ENCODE measurements at regions not wholly inside any gene's neighbourhood (a gene's known extent, or its start where the extent isn't known, plus 50 kb on each side); places are given as distances from the start of the nearest gene placed in this dataset.
"Not testable (repeated sequence)": the region's sequence is repeated elsewhere in the genome, so short reads cannot be mapped to it uniquely, and the experiment has no call there.

GRCh38 chrX:92430574-92430973 is 651.4 kb downstream of the PCDH11X start:
- DNase-seq (ENCODE audit: low read depth, low spot score); H4K20me1 ChIP-seq (ENCODE audit: control insufficient read depth, extremely low read depth, insufficient read depth, low read length); H3K27me3 ChIP-seq (ENCODE audit: control insufficient read depth, extremely low read depth, insufficient read depth, low read length); H3K4me2 ChIP-seq (ENCODE audit: control insufficient read depth, extremely low read depth, insufficient read depth, low read depth, low read length); H2AFZ ChIP-seq (ENCODE audit: control insufficient read depth, low read length); H3K36me3 ChIP-seq (ENCODE audit: control insufficient read depth in 2 of 2, extremely low read depth in 1 of 2, insufficient read depth in 2 of 2, low read length in 2 of 2); H3K27ac ChIP-seq (ENCODE audit: control insufficient read depth, insufficient read depth, low read length); H3K9me3 ChIP-seq (ENCODE audit: control insufficient read depth, low read depth, low read length); H3K9ac ChIP-seq (ENCODE audit: control insufficient read depth, extremely low read depth, insufficient read depth, low read length); H3K9me1 ChIP-seq (ENCODE audit: control insufficient read depth, extremely low read depth, insufficient read depth, low read length); dilution Hi-C loops (cut with MboI; ENCODE audit: extremely low pct_ligation_motif_present, low sequenced_read_pairs); H3K4me1 ChIP-seq (ENCODE audit: control insufficient read depth, extremely low read depth, insufficient read depth, low read length); H3K79me2 ChIP-seq (ENCODE audit: control insufficient read depth, insufficient read depth, low read length); H3K4me3 ChIP-seq (ENCODE audit: control insufficient read depth in 2 of 3, extremely low read depth in 1 of 3, insufficient read depth in 2 of 3, low read depth in 1 of 3, low read length in 3 of 3): not testable (repeated sequence)
- peak; percentile 53 for FAIRE-seq

- H3K4me2 ChIP-seq (ENCODE audit: control insufficient read depth, extremely low read depth, insufficient read depth, low read depth, low read length); H4K20me1 ChIP-seq (ENCODE audit: control insufficient read depth, extremely low read depth, insufficient read depth, low read length); H3K27ac ChIP-seq (ENCODE audit: control insufficient read depth, insufficient read depth, low read length); DNase-seq (ENCODE audit: low read depth, low spot score); H3K36me3 ChIP-seq (ENCODE audit: control insufficient read depth in 2 of 2, extremely low read depth in 1 of 2, insufficient read depth in 2 of 2, low read length in 2 of 2); H3K27me3 ChIP-seq (ENCODE audit: control insufficient read depth, extremely low read depth, insufficient read depth, low read length); dilution Hi-C loops (cut with MboI; ENCODE audit: extremely low pct_ligation_motif_present, low sequenced_read_pairs); H3K4me3 ChIP-seq (ENCODE audit: control insufficient read depth in 2 of 3, extremely low read depth in 1 of 3, insufficient read depth in 2 of 3, low read depth in 1 of 3, low read length in 3 of 3); H3K9ac ChIP-seq (ENCODE audit: control insufficient read depth, extremely low read depth, insufficient read depth, low read length); H3K4me1 ChIP-seq (ENCODE audit: control insufficient read depth, extremely low read depth, insufficient read depth, low read length); FAIRE-seq; H3K9me3 ChIP-seq (ENCODE audit: control insufficient read depth, low read depth, low read length); H3K9me1 ChIP-seq (ENCODE audit: control insufficient read depth, extremely low read depth, insufficient read depth, low read length); H3K79me2 ChIP-seq (ENCODE audit: control insufficient read depth, insufficient read depth, low read length); H2AFZ ChIP-seq (ENCODE audit: control insufficient read depth, low read length): not testable (repeated sequence)
Observed at GRCh38 chrX:92460539-92460938, 681.4 kb downstream of the PCDH11X start.

- H3K4me2 ChIP-seq (ENCODE audit: control insufficient read depth, extremely low read depth, insufficient read depth, low read depth, low read length); H3K27ac ChIP-seq (ENCODE audit: control insufficient read depth, insufficient read depth, low read length); H3K79me2 ChIP-seq (ENCODE audit: control insufficient read depth, insufficient read depth, low read length); DNase-seq (ENCODE audit: low read depth, low spot score); H3K9me1 ChIP-seq (ENCODE audit: control insufficient read depth, extremely low read depth, insufficient read depth, low read length); H3K9me3 ChIP-seq (ENCODE audit: control insufficient read depth, low read depth, low read length); H3K36me3 ChIP-seq (ENCODE audit: control insufficient read depth in 2 of 2, extremely low read depth in 1 of 2, insufficient read depth in 2 of 2, low read length in 2 of 2); dilution Hi-C loops (cut with MboI; ENCODE audit: extremely low pct_ligation_motif_present, low sequenced_read_pairs); H2AFZ ChIP-seq (ENCODE audit: control insufficient read depth, low read length); H3K4me1 ChIP-seq (ENCODE audit: control insufficient read depth, extremely low read depth, insufficient read depth, low read length); FAIRE-seq; H4K20me1 ChIP-seq (ENCODE audit: control insufficient read depth, extremely low read depth, insufficient read depth, low read length); H3K4me3 ChIP-seq (ENCODE audit: control insufficient read depth in 2 of 3, extremely low read depth in 1 of 3, insufficient read depth in 2 of 3, low read depth in 1 of 3, low read length in 3 of 3); H3K27me3 ChIP-seq (ENCODE audit: control insufficient read depth, extremely low read depth, insufficient read depth, low read length); H3K9ac ChIP-seq (ENCODE audit: control insufficient read depth, extremely low read depth, insufficient read depth, low read length): not testable (repeated sequence)
Observed at GRCh38 chrX:92480165-92480564, 701.0 kb downstream of the PCDH11X start.

DNA sequence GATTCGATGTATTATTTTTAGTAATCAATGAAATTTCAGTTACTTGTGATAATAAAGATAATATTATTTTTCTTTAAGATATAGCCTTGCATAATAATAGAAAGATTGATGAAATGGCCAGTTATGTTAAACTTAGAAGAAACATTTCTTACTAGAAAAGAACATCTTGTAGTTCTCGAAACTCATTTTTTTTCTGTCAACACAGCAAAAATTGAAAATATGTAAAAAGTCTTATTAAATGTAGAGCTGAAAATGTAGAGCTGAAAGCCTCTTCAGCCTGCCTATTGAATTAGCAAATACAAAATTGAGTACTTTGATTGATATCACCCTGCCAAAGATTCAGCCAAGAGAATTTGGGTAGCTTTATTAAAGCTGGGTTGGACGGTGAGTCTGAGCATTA is 706.3 kb downstream of the PCDH11X start:
- H3K9me3 ChIP-seq (ENCODE audit: control insufficient read depth, low read depth, low read length); H3K27ac ChIP-seq (ENCODE audit: control insufficient read depth, insufficient read depth, low read length); H4K20me1 ChIP-seq (ENCODE audit: control insufficient read depth, extremely low read depth, insufficient read depth, low read length); dilution Hi-C loops (cut with MboI; ENCODE audit: extremely low pct_ligation_motif_present, low sequenced_read_pairs); H3K4me2 ChIP-seq (ENCODE audit: control insufficient read depth, extremely low read depth, insufficient read depth, low read depth, low read length); H3K4me1 ChIP-seq (ENCODE audit: control insufficient read depth, extremely low read depth, insufficient read depth, low read length); H3K4me3 ChIP-seq (ENCODE audit: control insufficient read depth in 2 of 3, extremely low read depth in 1 of 3, insufficient read depth in 2 of 3, low read depth in 1 of 3, low read length in 3 of 3); H3K9me1 ChIP-seq (ENCODE audit: control insufficient read depth, extremely low read depth, insufficient read depth, low read length); H3K79me2 ChIP-seq (ENCODE audit: control insufficient read depth, insufficient read depth, low read length); H2AFZ ChIP-seq (ENCODE audit: control insufficient read depth, low read length); H3K36me3 ChIP-seq (ENCODE audit: control insufficient read depth in 2 of 2, extremely low read depth in 1 of 2, insufficient read depth in 2 of 2, low read length in 2 of 2); H3K9ac ChIP-seq (ENCODE audit: control insufficient read depth, extremely low read depth, insufficient read depth, low read length); H3K27me3 ChIP-seq (ENCODE audit: control insufficient read depth, extremely low read depth, insufficient read depth, low read length); FAIRE-seq; DNase-seq (ENCODE audit: low read depth, low spot score): not testable (repeated sequence)

- H3K9me1 ChIP-seq (ENCODE audit: control insufficient read depth, extremely low read depth, insufficient read depth, low read length); H3K9ac ChIP-seq (ENCODE audit: control insufficient read depth, extremely low read depth, insufficient read depth, low read length); H4K20me1 ChIP-seq (ENCODE audit: control insufficient read depth, extremely low read depth, insufficient read depth, low read length); H3K4me1 ChIP-seq (ENCODE audit: control insufficient read depth, extremely low read depth, insufficient read depth, low read length); H3K27me3 ChIP-seq (ENCODE audit: control insufficient read depth, extremely low read depth, insufficient read depth, low read length); H3K4me3 ChIP-seq (ENCODE audit: control insufficient read depth in 2 of 3, extremely low read depth in 1 of 3, insufficient read depth in 2 of 3, low read depth in 1 of 3, low read length in 3 of 3); H3K36me3 ChIP-seq (ENCODE audit: control insufficient read depth in 2 of 2, extremely low read depth in 1 of 2, insufficient read depth in 2 of 2, low read length in 2 of 2); dilution Hi-C loops (cut with MboI; ENCODE audit: extremely low pct_ligation_motif_present, low sequenced_read_pairs); H3K27ac ChIP-seq (ENCODE audit: control insufficient read depth, insufficient read depth, low read length); DNase-seq (ENCODE audit: low read depth, low spot score); H3K79me2 ChIP-seq (ENCODE audit: control insufficient read depth, insufficient read depth, low read length); FAIRE-seq; H2AFZ ChIP-seq (ENCODE audit: control insufficient read depth, low read length); H3K9me3 ChIP-seq (ENCODE audit: control insufficient read depth, low read depth, low read length); H3K4me2 ChIP-seq (ENCODE audit: control insufficient read depth, extremely low read depth, insufficient read depth, low read depth, low read length): not testable (repeated sequence)
Observed at GRCh38 chrX:92515270-92515669, 736.1 kb downstream of the PCDH11X start.

Measured in keratinocyte (primary cell).